ENCODE measurements at regions not wholly inside any gene's neighbourhood (a gene's known extent, or its start where the extent isn't known, plus 50 kb on each side); places are given as distances from the start of the nearest gene placed in this dataset.

DNA sequence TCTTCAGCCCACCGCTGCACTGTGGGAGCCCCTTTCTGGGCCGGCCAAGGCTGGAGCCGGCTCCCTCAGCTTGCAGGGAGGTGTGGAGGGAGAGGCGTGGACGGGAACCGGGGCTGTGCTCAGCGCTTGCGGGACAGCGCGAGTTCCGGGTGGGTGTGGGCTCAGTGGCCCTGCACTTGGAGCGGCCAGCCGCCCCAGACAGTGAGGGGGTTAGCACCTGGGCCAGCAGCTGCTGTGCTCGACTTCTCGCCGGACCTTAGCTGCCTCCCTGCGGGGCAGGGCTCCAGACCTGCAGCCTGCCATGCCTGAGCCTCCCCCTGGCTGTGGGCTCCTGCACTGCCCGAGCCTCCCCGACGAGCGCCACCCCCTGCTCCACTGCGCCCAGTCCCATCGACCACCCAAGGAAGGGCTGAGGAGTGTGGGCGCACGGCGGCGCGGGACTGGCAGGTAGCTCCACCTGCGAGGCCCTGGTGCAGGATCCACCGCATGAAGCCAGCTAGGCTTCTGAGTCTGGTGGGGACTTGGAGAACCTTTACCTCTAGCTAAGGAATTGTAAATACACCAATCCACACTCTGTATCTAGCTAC is 92.9 kb upstream of the MAST4 start:
- DNase-seq = no peak

GRCh38 chr5:66507106-66507505 is 89.1 kb upstream of the MAST4 start:
- DNase-seq = no peak

GRCh38 chr5:66511491-66511890 is 84.7 kb upstream of the MAST4 start:
- DNase-seq = no peak

- no peak for DNase-seq
These were observed 83.1 kb upstream of the MAST4 start for GRCh38 chr5:66513130-66513529.

GRCh38 chr5:66515209-66515608 is 81.0 kb upstream of the MAST4 start:
- no peak for DNase-seq

DNA sequence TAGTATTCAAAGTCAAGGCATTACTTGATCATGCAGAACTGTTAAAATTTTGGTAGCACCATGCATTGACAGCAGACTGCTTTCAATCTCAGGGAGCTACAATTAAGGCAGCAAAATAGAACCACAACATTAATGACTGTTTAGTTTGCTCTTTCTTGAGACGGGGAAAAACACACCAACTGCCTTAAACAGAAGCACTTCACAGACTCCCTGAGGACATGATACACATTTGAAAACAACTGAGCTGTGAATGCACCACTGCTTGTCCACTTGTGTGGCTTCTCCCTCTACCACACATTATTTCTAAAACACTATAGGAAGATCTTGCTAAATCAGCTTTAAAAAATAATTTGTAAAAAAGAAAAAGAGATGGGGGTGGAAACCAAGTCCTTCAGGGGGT is 79.6 kb upstream of the MAST4 start:
- no peak for DNase-seq

GRCh38 chr5:66517351-66517750 is 78.8 kb upstream of the MAST4 start:
- no peak for DNase-seq

- no peak for DNase-seq
These were observed 78.1 kb upstream of the MAST4 start for GRCh38 chr5:66518052-66518451.

DNA sequence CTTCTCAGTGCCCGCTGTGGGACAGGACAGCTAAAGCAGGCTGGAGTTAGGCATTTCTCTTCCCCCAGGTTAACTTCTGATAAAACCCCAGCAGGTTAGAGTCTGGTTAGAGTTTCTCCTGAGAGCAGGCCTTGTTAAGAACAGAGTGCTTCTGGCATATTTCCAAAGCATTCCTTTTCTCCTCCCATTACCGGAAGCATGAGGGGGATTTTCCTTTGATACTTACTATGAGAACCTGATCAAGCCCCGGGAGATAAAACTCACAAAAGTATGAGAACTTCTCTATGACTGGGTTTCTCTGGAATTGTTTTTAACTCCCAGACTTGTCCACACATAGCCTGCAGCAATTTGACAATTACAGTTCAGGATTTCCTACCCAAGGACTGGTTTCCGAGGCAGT is 77.4 kb upstream of the MAST4 start:
- no peak for DNase-seq

DNA sequence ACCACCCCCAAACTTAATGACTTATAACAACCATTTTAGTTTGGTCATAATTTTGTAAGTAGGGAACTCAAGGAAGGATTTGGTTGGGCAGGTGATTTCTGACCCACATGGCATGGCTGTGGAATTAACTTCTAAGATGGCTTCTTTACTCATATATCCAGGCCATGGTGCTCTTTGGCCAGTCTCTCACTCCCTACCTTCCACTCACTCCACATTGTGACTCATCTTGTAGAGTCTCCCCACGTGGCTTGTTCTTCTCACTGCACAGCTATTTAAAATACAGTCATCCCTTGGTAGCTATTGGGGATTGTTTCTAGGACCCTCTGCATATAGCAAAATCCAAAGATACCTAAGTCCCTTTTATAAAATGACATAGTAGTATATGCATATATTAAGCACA is 76.6 kb upstream of the MAST4 start:
- no peak for DNase-seq

DNA sequence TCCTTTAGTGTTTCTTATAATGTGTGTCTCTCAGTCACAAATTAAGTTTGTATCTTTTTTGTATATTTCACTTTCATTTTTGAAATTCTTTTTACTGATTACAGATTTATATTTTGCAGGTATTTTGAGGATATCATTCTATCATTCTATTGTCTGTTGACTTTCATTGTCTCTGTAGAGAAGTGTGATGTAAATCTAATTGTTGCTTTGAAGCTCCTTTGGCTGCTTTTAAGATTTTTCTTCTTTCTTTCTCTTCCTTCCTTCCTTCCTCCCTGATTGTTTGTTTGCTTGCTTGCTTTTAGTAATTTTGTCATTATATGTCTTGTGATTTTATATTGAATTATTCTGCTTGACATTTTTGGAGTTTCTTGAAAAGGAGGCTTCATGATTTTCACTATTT is 75.3 kb upstream of the MAST4 start:
- DNase-seq = no peak

- no peak for DNase-seq
These were observed 68.6 kb upstream of the MAST4 start for GRCh38 chr5:66527478-66528035.

DNA sequence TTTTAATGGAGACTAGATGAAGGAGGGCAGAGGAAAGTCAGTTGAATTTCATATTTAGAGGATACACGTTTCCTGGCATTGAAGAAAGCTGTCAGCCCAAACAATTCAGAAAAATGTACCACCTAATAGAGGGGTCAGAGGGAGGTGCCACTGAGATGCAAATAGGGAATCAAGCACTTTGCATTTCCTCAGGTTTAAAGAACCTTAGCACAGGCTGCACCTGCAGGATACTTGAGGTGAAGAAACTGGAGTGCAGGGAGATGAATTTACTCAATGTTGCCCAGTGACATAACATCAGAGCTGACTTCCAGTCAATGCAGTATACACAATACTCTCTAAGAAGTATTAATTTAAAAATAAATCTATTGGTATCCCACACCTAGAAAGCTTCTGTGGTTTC is 67.0 kb upstream of the MAST4 start:
- DNase-seq = no peak

DNA sequence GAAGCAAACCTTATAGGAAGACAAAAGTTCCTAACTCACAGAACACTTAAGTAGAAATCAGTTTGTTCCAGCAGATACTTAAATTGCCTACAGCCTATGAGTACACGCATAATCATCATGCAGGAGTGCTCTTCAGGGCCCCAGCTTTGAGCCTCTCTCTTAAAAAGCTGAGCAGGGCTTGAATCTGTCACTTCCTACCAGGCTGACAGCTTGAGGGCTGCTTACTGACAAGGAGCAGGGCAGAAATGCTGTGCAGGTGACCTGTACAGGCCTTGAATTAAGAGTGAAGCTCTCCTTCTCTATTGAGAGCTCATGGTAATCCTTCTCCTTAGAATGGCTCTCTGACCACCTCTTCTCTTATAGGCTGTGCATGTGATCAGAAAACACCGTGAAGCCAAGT is 66.5 kb upstream of the MAST4 start:
- DNase-seq = no peak

DNA sequence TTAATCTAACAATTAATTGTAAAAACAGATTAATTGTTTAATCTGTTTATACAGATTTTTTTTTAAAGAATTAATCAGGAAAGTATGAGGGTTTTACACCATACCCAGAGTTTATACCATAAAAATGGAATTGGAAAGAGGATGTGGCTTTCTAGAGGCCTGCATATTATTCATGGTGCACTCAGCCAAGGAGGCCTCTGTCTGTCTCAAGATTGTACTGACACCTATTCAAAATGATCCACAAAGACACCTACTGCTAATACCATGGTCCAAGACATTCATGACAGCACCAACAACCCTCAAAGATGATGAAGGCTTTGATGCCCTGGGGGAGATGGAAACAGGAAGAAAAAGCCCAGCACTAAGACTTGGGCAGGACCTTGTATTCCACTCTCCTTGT is 58.1 kb upstream of the MAST4 start:
- no peak for DNase-seq

GRCh38 chr5:66538531-66538930 is 57.7 kb upstream of the MAST4 start:
- DNase-seq = no peak

GRCh38 chr5:66540078-66540477 is 56.1 kb upstream of the MAST4 start:
- no peak for DNase-seq

DNA sequence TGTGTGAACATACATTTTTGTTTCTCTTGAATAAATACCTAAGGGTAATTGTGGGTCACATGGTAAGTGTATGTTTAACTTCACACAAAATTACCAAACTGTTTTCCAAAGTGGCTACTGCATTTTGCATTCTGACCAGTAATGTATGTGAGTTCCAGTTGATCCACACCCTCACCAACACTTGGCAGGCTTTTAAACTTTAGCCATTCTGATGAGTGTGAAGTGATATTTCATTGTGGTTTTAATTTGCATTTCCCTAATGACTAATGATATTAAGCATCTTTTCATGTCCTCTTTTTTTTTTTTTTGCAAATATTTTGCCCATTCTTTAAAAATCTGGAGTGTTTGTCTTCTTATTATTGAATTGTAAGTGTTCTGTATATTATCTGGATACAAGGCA is 53.5 kb upstream of the MAST4 start:
- no peak for DNase-seq

Measured in activated T-cell treated with anti-CD3 and anti-CD28 coated beads, Interleukin-2, amount 50 U/mL, for 48 hours (primary cell).